ENCODE measurements at regions not wholly inside any gene's neighbourhood (a gene's known extent, or its start where the extent isn't known, plus 50 kb on each side); places are given as distances from the start of the nearest gene placed in this dataset.
"Not testable (repeated sequence)": the region's sequence is repeated elsewhere in the genome, so short reads cannot be mapped to it uniquely, and the experiment has no call there.

DNA sequence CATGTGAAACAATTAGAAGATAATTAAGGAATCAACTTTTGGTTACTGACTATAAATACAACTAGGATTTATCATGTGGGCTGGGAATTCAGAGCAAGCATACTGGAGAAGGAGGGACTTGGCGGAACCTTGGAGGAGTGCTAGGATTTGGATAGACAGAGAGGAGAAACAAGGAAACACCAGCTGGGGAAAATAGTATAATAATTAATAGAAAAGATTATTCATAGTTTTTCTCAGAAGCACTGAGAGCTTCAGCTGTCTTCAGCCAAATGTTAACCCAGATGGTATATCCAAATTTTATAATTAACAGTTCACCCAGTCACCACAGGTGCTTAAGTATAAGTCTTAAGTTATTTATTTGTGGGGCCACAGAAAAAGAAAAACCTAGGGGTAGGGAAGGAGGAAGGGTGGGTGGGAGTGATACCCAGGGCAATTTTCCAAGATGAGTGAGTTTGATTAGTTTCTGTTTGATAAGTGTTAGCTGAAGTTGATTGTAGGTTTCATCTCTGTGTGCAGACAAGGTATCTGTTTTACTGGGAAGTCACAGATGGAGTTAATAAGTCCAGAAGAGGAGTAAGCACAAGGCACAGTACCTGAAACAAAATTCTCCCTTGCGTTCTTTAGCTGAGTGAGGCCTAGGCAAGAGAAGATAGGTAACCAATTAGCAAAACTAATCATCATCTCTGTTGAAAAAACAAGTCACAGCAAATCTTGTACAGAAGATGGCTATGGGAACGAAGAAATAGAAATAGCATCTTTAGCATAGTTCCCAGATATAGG, 175.5 kb downstream of the TFAP2B start:
- DNase-seq (ENCODE audit: low read depth in 2 of 2), result no peak

DNA sequence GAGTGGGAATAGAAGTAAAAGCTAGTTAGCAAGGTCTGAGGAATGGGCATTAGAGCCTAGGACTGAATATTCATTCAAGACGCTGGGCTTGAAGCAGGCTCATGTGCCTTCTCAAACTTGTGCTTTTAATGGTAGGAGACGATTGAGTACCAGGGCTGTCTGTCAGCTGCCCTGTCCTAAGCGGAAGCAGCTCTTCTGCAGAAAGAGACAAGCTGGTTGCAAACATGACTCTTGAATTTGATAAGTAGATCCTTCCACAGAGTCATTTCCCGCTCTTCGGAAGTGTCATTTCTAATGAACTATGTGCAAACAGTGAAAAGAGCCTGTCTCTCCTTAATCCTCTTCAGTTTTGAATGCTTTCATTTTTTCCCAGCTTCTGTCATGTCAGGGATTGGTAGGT, 176.4 kb downstream of the TFAP2B start:
- DNase-seq (ENCODE audit: low read depth in 2 of 2), result no peak

DNA sequence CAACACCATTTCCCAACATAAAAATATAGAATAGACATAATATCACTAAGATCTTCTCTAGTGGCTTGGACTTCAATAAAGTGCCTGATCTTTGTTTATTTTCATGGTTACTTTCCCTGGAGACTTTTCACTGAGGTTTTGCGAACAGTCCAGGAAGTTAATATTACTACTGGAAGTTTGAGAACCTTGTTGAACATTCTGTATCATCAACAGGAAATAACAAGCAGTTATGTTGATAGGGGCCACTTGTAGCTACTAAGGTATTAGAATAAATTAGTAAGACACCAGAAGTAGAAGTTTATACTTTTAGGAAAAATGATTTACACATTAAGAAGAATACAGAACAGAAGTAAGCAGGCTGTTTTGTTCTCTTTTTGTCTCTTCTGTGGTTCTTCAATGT, 180.2 kb downstream of the TFAP2B start:
- no peak for DNase-seq (ENCODE audit: low read depth in 2 of 2)

DNA sequence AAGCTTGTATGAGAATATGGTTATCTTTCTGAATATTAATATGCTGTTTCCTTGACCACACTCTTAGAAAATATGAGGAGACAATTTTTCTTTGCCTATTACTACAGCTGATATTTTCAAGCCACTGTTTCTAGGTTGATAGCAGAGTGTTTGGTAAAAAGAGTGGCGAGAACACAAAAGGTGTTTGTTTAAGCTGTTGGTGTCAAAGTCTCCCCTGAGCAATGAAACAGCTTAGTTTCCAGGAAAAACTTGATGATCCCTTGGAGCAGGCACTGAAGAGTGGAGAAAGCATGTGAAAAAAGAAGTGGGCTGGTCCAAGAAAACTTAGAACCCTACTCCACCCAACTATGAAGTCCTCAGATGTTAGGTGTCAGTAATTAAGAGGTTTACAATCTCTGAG, 182.7 kb downstream of the TFAP2B start:
- no peak for DNase-seq (ENCODE audit: low read depth in 2 of 2)

DNA sequence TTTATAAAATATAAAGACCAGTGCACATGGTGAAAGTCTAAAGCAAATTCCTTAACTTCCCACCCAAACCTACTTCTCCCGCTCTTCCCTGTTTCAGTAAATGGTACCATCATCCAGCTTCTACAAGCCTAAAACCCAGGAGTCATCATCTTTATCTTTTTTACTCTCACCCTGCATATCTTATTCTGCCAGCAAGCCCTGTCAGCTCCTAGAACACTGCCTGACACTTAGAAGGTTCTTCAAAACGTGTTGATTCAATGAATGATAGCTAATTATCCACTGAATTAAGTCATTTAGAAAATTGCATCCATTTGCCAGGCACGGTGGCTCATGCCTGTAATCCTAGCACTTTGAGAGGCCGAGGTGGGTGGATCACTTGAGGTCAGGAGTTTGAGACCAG, 185.7 kb downstream of the TFAP2B start:
- DNase-seq (ENCODE audit: low read depth in 2 of 2), result no peak

DNA sequence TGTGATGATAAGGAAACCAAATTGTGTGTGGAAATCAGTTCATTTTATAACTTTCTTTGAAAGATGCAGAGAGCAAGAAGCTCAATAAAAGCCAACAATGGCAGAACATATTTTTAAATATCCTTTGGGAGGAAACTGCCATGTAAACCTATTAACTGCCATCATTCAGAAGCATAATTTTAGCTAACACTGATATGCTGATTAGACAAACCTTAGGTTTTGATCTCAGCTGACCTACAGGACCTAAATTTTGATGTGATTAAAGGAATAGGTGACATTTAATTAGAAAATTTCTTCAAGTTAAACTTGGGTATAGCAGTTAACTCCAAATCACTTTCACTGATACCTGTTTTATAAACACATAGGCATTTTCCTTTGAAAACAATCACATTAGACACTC, 187.1 kb downstream of the TFAP2B start:
- DNase-seq (ENCODE audit: low read depth in 2 of 2), result no peak

DNA sequence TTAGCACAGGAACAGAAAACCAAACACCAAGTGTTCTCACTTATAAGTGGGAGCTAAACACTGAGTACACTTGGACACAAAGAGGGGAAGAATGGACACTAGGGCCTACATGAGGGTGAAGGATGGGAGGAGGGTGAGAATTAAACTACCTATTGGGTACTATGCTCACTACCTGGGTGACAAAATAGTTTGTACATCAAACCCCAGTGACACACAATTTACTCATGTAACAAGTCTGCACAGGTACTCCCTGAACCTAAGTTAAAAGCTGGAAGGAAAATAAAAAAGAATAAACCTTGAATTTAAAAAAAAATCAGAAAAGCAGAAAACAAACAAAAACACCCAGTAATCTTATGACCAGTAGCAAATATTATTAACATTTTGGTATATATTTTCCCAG, 188.6 kb downstream of the TFAP2B start:
- no peak for DNase-seq (ENCODE audit: low read depth in 2 of 2)

DNA sequence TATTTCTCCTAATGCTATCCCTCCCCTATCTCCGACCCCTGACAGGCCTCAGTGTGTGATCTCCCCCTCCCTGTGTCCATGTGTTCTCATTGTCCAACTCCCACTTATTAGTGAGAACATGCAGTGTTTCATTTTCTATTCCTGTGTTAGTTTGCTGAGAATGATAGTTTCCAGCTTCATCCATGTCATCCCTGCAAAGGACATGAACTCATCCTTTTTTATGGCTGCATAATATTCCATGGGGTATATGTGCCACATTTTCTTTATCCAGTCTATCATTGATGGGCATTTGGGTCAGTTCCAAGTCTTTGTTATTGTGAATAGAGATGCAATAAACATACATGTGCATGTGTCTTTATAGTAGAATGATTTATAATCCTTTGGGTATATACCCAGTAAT, 190.0 kb downstream of the TFAP2B start:
- DNase-seq (ENCODE audit: low read depth in 2 of 2), result not testable (repeated sequence)

DNA sequence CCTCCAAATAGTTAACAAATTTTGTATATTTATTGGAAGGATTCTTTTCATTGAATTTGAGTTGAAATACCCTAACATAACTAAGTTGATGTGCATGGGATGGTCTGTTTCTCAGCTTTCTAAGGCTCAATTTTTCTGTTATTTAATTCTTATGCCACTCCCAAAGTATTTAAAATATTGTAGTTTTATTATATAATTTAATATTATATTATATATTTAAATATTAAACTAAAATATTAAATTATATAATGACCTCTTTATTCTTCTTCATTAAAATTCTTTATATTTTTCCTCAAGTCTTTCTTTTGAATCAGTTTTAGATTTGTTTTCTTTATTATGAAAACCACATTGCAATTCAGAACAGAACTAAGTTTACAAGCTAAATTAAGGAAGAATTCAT, 194.7 kb downstream of the TFAP2B start:
- no peak for DNase-seq (ENCODE audit: low read depth in 2 of 2)

DNA sequence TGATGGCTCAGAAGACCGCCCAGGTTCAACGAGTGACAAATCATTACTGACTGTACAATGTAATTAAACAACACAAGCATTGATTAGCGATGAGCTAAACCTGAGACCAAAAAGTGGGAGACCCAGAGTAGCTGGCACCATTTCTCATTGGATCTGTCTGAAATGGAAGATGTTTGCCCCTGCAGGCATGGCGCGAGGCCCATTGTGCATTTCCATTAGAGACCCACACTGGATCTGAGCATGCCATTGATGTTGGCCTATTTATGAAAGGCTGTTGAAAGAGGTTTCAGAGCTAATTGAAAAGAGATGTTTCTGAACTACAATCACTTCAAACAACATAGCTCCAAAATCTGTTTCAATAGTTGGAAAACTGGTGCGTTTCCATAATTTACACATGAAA, 196.7 kb downstream of the TFAP2B start:
- no peak for DNase-seq (ENCODE audit: low read depth in 2 of 2)

DNA sequence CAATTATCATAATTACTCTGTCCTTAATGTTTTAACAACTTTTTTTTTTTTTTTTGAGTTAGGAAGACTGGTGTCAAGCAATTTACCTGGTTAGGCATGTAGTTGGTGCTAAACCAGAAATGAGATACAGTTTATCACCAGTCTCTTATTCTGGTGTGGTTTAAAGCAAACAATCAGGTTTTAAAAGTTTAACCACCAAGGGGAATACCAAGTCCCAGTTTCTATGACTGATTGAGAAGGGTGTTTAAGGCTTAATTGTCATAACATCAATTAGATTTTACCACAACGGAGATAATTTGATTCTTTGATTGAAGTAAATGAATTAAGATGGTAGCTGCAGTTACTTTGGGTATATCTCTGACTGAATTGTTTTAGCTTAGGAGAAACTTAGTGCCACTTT, 197.8 kb downstream of the TFAP2B start:
- DNase-seq (ENCODE audit: low read depth in 2 of 2), result no peak

DNA sequence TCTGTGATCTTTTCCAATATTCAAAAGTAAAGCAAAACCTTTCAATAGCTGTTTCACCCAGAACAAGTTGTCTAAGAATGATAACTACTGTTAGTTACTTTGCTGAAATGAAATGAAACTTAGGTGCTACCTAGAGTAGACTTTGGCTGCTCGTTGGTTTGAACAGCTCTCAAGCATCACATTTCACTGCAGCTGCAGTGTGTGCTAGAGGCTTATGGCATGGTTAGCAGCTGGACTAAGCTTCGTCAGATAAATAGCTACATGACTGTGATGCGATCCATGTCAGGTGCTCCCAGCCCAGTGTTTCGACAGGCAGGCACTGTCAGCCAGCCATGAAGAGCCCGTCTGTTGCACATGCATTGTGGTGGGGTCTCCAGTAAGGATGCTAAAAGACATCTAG, 201.1 kb downstream of the TFAP2B start:
- DNase-seq (ENCODE audit: low read depth in 2 of 2), result no peak

DNA sequence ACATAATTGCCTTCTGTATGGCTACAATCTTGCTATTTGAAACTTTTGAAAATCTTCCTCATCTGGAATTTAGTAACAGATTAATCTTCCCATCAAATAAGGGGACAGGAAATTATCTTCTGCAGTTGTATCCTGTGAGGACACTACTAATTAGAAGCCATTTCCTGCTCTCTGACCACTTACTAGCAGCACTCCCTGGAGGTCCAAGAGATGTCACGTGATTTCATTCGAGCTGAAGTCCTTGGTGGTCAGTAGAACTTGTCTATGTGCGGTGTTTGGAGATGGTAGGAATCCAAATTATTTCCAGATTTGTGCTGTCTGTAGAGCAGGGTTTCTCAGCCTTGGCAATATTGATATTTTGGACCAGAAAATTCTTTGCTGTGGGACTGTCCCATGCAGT, 202.5 kb downstream of the TFAP2B start:
- DNase-seq (ENCODE audit: low read depth in 2 of 2), result no peak

DNA sequence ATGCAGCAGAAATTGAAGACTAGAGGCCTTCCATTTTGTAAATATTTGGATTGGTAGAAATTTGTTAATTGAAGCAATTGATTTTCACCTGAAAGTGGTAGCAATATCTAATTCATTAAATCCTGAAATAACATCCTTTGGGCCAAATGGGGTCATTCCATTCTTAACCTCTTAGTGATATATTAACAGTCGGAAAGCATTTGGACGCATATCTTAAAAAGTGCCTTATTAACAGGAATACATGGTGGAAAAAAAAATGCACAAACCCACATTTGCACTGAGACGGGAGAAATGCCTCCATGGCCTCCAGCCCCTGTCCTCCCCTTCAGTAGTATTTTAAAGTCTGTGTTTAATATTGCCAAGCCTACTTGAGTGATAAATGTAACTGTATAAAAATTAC, 205.5 kb downstream of the TFAP2B start:
- no peak for DNase-seq (ENCODE audit: low read depth in 2 of 2)

DNA sequence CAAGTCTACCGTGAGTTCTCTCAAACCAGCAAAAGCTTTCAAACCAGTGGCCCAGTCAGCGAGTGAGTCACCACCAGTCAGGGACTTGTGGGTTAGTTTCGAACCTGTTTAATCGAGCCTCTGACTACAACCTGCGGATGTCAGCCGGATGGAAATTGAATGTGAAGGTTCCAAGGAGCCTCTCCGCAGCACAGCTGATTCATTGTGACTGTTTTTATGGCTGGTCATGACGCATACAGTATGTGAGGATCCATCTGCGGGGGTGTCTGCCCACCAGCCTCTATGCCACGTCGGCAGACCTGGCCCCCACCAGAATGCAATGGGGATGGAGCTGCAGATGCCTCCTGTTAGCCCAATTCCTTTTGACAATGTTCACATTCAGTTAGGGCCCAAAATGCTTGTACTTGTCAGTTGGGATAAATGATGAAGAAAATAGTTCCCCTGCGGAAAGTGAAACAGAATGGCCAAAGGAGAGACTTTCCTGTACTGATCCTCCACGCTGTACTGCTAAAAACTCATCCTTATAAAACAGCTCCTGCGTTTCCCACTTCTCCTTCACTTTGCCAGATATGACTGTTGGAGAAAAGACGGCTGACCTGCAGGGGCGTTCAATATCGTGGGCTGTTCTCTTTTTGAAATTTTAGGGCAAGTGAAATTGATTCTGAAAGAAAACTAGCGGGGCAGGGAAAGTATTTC, 206.6 kb downstream of the TFAP2B start:
- peak; percentile 9 to 13 for DNase-seq (ENCODE audit: low read depth in 2 of 2)

DNA sequence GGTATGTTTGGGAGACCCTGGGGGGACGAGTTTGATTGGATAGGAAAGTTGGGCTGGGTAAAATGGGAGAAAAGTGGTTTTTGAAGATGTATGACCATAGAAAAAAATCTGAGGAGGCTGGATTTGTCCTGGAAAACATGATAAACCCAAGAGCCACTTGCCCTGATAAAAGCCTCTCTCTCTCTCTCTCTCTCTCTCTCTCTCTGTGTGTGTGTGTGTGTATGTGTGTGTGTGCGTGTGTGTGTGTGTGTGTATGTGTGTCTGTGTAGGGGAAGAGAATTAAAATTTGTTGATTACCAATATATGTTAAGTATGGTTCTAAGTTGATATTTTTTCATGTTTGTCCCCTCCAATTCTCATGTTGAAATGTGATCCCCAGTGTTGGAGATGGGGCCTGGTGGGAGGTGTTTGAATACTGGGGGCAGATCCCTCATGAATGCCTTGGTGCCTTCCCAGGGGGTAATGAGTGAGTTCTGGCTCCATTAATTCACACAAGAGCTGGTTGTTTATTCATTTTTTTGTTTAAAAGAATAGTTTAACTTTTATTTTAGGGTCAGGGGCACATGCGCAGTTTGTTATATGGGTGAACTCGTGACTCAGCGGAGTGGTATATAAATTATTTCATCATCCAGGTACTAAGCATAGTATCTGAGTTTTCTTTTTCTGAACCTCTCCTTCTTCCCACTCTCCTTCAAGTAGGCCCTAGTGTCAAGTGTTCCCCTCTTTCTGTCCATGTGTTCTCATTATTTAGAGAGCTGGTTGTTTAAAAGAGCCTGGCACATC, 208.8 kb downstream of the TFAP2B start:
- no peak for DNase-seq (ENCODE audit: low read depth in 2 of 2)

DNA sequence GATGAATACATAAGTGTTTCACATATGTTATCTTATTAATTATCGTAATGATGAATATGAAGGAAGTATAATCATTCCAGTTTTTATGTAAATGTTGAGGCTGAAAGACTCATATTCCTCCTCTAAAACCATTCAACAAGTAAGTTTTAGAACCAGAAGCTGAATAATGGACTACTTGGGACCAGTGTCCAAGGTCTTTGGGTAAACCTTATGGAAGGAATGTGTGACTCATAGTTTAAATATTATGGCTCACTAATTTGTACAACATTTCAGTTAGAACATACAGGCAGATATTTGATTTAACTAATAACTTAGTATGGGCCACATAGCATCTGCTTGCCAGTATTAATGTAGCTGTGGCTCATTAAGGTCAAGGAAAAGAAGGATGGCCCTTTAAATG, 209.6 kb downstream of the TFAP2B start:
- DNase-seq (ENCODE audit: low read depth in 2 of 2), result peak; percentile 26 to 36

DNA sequence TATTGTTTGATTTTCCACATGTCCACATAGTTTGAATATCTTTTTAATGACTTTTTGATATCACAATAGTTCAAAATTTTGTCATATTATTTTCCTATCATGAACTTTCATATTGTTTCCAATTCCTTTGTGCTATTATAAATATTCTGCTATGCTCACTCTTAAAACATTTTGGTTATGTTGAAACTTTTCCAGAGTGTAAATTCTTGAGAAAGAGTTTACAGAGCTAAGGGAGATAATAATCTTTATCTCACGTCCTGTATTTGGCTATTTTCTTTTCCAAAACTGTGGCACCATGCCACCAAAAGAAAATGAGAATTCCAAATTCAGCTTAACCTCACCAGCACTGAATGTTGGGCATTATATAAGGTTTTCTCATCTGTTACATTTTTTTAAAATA, 210.9 kb downstream of the TFAP2B start:
- DNase-seq (ENCODE audit: low read depth in 2 of 2), result peak; percentile 13 to 20

DNA sequence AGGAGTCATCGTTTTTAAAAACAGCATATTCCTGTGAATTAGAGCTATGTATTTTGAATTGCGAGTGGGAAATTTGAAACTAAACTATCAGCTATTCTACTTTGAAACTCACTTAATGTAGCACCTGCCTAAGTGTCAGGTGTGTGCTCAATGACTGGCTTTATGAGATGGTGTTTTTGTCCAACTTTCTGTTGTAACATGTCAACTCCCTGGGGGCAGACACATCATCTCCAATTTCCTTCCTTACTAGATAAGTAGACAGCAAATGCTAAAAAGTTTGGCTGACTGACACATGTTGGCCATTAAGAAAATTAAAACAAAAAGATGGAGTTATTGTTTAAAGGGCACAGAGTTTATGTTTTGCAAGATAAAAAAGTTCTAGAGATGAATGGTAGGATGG, 226.9 kb downstream of the TFAP2B start:
- no peak for DNase-seq (ENCODE audit: low read depth in 2 of 2)

DNA sequence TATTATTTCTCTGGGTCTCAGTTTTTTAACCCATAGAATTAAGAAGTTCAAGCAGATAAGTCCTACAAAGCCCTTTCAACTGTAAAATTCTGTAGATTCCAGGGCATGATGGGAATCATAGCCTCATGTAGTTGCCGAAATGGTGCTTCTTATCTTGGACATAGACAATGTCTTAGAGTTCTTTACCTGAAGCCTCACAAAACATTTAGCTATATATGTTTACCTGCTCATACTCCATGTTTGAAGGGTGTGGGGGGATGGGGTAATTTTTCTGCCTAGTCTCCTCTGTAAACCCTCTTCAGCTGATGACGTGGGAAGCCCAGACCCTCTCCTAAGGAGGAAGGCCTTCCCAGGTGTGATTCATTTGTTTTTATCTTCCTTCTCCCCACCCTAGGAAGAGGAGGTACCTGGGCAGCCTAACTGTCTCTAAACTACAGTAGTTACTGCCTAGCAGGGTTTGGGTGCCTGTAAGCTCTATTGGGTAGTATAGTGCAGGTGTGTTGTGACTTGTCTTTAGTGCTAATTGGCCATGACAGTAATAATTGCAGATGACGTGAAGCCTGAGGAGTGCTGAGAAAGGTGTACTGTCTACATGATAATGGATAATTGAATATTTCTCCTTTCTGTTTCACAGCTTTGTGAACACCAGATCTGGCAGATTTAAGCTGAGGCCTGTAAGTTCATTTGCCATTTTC, 230.8 kb downstream of the TFAP2B start:
- DNase-seq (ENCODE audit: low read depth in 2 of 2), result no peak

DNA sequence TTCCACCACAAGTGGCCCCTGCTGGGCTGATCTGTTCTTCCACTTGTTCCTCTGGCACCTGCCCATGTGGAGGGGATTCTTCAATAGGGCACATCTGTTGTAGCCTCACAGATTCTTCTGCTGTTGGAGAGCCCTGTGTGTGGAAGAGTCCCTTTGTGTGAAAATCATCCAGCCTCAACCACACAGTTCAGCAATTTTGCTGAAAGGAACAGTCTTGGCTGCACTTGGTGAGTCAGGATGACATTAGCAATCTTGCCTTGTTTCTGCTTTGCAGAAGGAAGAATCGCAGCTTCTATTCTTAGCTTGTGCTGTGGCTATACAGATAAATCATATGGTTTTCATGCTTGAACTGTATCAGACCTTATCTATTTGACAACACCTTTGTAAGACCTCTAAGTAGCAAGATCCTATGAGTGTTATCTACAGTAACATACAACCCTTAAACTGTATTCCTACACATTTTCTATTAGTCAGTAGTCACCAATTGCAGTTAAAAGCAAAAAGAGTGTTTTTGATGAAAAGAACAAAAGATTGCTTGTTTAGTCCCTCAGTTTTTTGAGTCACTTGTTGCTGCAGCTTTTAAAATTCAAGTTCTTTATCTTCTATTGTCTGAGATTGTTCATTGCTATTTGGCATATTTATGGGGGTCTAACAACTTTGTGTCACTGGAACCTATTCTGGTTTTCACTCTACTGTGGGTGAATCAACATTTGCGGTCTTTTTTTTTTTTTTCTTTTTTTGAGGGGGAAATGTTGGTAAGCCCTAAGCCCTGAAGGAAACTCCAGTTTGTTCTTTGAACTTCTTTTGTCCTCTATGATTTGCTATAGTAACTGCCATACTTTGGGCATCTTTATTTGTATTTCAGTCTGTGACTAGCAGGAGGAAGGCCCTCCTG, 231.6 kb downstream of the TFAP2B start:
- no peak for DNase-seq (ENCODE audit: low read depth in 2 of 2)
